ENCODE measurements at regions not wholly inside any gene's neighbourhood (a gene's known extent, or its start where the extent isn't known, plus 50 kb on each side); places are given as distances from the start of the nearest gene placed in this dataset.

DNA sequence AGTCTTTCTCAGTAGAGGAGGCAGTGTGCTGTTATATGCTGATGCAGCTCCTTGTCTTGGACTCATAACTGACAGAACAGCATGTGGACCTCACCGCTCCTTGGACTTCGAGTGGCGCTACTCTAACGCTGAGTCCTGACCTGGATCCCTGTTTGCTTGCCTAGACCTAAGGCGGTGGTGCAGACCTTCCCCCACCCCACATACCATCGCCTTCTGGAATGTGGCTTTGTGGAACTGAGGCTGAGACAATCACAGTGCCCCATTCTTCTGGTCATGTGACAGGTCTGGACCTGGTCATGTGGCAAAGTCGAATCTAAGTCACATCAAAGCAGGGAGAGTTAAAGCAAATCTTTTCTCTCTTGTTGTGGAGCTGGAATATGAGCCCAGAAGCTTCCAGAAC, 190.7 kb upstream of the MKI67 start:
- TF ChIP-seq, protein P1, sequence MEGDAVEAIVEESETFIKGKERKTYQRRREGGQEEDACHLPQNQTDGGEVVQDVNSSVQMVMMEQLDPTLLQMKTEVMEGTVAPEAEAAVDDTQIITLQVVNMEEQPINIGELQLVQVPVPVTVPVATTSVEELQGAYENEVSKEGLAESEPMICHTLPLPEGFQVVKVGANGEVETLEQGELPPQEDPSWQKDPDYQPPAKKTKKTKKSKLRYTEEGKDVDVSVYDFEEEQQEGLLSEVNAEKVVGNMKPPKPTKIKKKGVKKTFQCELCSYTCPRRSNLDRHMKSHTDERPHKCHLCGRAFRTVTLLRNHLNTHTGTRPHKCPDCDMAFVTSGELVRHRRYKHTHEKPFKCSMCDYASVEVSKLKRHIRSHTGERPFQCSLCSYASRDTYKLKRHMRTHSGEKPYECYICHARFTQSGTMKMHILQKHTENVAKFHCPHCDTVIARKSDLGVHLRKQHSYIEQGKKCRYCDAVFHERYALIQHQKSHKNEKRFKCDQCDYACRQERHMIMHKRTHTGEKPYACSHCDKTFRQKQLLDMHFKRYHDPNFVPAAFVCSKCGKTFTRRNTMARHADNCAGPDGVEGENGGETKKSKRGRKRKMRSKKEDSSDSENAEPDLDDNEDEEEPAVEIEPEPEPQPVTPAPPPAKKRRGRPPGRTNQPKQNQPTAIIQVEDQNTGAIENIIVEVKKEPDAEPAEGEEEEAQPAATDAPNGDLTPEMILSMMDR (conservative IDR thresholded peaks at IDR 0.05; ENCODE audit: low read depth, low read length) = no peak
- TF ChIP-seq EZH2phosphoT487 (IDR thresholded peaks at IDR 0.05; ENCODE audit: borderline replicate concordance, low read length) = no peak

Measured in PC-3 (cell line).